ENCODE measurements at regions not wholly inside any gene's neighbourhood (a gene's known extent, or its start where the extent isn't known, plus 50 kb on each side); places are given as distances from the start of the nearest gene placed in this dataset.

DNA sequence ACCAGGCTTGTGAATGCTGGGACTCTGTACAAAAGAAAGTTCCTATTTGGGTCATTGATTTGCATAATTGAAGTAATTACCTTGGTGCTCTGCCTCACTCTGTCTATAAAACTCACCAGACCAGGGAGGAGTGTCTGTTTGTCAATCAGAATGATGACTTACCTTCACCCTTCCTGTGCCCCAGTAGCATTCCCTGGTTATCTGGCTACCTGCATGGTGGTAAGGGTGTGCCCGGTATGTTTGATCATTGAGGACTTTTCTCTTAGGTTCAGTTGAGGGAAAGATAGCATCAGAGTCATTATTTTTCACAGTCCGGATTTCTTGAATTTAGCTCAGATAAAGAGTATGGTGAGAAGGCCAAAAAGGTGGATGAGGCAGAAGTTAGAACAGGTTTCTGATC lies 190.0 kb downstream of the BRINP2 start:
- TF ChIP-seq, protein P1, sequence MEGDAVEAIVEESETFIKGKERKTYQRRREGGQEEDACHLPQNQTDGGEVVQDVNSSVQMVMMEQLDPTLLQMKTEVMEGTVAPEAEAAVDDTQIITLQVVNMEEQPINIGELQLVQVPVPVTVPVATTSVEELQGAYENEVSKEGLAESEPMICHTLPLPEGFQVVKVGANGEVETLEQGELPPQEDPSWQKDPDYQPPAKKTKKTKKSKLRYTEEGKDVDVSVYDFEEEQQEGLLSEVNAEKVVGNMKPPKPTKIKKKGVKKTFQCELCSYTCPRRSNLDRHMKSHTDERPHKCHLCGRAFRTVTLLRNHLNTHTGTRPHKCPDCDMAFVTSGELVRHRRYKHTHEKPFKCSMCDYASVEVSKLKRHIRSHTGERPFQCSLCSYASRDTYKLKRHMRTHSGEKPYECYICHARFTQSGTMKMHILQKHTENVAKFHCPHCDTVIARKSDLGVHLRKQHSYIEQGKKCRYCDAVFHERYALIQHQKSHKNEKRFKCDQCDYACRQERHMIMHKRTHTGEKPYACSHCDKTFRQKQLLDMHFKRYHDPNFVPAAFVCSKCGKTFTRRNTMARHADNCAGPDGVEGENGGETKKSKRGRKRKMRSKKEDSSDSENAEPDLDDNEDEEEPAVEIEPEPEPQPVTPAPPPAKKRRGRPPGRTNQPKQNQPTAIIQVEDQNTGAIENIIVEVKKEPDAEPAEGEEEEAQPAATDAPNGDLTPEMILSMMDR (IDR thresholded peaks at IDR 0.05; ENCODE audit: insufficient read depth, low read length, poor library complexity, severe bottlenecking), result no peak
- TF ChIP-seq EZH2phosphoT487 (conservative IDR thresholded peaks at IDR 0.05; ENCODE audit: low read length), result no peak
- Histone ChIP-seq H3K27me3 (ENCODE audit: low read length) (no peaks in the 10 kb centered on the region), H3K4me2 (ENCODE audit: low read depth, low read length, poor library complexity, severe bottlenecking) (no peak overlapping the region), H3K9me3 (ENCODE audit: insufficient read depth, low read length) (no peaks in the 10 kb centered on the region), H3K79me2 (ENCODE audit: insufficient read depth, low read length) (no peaks in the 10 kb centered on the region), H3K27ac (ENCODE audit: low read depth, low read length) (no peak overlapping the region), H3K36me3 (ENCODE audit: low read length) (no peaks in the 10 kb centered on the region), H3F3A (ENCODE audit: insufficient read depth) (no peaks in the 10 kb centered on the region), H3K9me2 (replicated peaks; ENCODE audit: insufficient read depth, low read length) (no peaks in the 10 kb centered on the region), H3K4me3 (ENCODE audit: insufficient read depth, low read length, poor library complexity, severe bottlenecking) (no peak overlapping the region), H3K9ac (ENCODE audit: low read length) (no peak overlapping the region), H2AFZ (ENCODE audit: low read depth, low read length, severe bottlenecking) (no peak overlapping the region), H4K20me1 (ENCODE audit: low read depth, low read length) (no peaks in the 10 kb centered on the region)

DNA sequence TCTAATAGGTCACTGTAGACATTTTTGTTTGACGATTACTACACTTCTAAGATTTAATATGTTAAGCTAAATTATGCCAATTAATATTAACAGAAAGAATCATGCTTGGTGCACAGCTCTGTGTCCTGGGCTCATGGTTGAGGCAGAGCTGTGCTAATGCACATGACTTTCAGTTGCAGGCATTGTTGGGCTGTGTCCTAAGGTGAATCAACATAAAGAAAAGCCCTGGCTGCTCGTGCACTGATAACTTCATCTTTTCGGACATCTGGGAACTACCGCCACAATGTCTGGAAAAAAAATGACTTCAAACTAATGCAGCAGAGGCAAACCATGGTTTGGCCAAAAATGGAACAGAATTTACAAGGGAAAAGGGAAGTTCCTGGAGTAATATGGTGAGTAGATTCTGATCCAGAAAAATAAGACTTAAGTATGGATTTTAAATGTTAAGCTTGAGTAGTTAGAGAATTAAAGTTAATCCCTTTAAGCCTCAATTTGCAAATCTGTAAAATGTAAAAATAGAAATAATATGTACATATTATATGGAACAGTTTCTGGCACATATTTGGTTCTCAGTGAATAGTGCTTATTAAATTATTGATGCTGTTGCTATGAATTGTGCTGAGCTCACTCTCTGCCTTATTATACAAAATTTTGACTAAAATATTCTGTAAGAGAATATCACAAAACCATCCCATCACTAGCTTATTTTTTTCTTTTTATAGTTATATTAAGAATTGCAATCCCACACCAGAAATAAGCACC lies 186.1 kb downstream of the BRINP2 start:
- no peaks in the 10 kb centered on the region for H3K9me2 ChIP-seq (replicated peaks; ENCODE audit: insufficient read depth, low read length)
- no peak overlapping the region for H3K4me2 ChIP-seq (ENCODE audit: low read depth, low read length, poor library complexity, severe bottlenecking)
- TF ChIP-seq, protein P1 (IDR thresholded peaks at IDR 0.05; ENCODE audit: insufficient read depth, low read length, poor library complexity, severe bottlenecking), result no peak
- TF ChIP-seq EZH2phosphoT487 (conservative IDR thresholded peaks at IDR 0.05; ENCODE audit: low read length), result no peak
- no peak overlapping the region for H3K9ac ChIP-seq (ENCODE audit: low read length)
- H4K20me1 ChIP-seq (ENCODE audit: low read depth, low read length), result no peaks in the 10 kb centered on the region
- H3K36me3 ChIP-seq (ENCODE audit: low read length), result no peaks in the 10 kb centered on the region
- no peak overlapping the region for H2AFZ ChIP-seq (ENCODE audit: low read depth, low read length, severe bottlenecking)
- H3K4me3 ChIP-seq (ENCODE audit: insufficient read depth, low read length, poor library complexity, severe bottlenecking), result no peak overlapping the region
- H3K27ac ChIP-seq (ENCODE audit: low read depth, low read length), result no peak overlapping the region
- no peaks in the 10 kb centered on the region for H3K27me3 ChIP-seq (ENCODE audit: low read length)
- H3K79me2 ChIP-seq (ENCODE audit: insufficient read depth, low read length), result no peaks in the 10 kb centered on the region
- no peaks in the 10 kb centered on the region for H3F3A ChIP-seq (ENCODE audit: insufficient read depth)
- H3K9me3 ChIP-seq (ENCODE audit: insufficient read depth, low read length), result no peaks in the 10 kb centered on the region

DNA sequence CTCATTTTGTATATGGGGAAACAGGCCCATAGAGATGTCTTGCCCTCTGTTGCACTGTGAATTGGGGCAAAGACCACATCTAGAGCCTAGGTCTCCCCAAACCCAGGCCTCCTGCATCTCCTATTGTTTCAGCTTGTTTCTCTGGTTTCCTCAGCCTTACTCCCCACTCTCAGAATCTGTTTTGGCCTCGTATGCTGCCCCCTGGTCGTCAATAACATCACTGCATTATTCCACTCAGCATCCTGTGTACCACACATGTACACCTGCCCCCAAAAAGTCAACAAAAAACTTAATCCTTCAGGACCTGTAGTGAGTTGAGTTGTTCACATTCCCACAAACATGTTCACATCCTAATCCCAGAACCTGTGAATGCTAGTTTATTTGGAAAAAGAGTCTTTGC lies 184.8 kb downstream of the BRINP2 start:
- Histone ChIP-seq H3K27ac (ENCODE audit: low read depth, low read length) (no peak overlapping the region), H3K9me3 (ENCODE audit: insufficient read depth, low read length) (no peaks in the 10 kb centered on the region), H3K36me3 (ENCODE audit: low read length) (no peaks in the 10 kb centered on the region), H3K79me2 (ENCODE audit: insufficient read depth, low read length) (no peaks in the 10 kb centered on the region), H3K4me3 (ENCODE audit: insufficient read depth, low read length, poor library complexity, severe bottlenecking) (no peak overlapping the region), H3K9ac (ENCODE audit: low read length) (no peak overlapping the region), H3K4me2 (ENCODE audit: low read depth, low read length, poor library complexity, severe bottlenecking) (no peak overlapping the region), H2AFZ (ENCODE audit: low read depth, low read length, severe bottlenecking) (no peak overlapping the region), H3F3A (ENCODE audit: insufficient read depth) (no peaks in the 10 kb centered on the region), H3K27me3 (ENCODE audit: low read length) (no peaks in the 10 kb centered on the region), H3K9me2 (replicated peaks; ENCODE audit: insufficient read depth, low read length) (no peaks in the 10 kb centered on the region), H4K20me1 (ENCODE audit: low read depth, low read length) (no peaks in the 10 kb centered on the region)
- TF ChIP-seq, protein P1 (IDR thresholded peaks at IDR 0.05; ENCODE audit: insufficient read depth, low read length, poor library complexity, severe bottlenecking), result peak; percentile 29
- no peak for TF ChIP-seq EZH2phosphoT487 (conservative IDR thresholded peaks at IDR 0.05; ENCODE audit: low read length)

All from SU-DHL-6 (cell line).